Spleen (tissue), 7 donors: ENCODE measurements at regions not wholly inside any gene's neighbourhood (a gene's known extent, or its start where the extent isn't known, plus 50 kb on each side); places are given as distances from the start of the nearest gene placed in this dataset.

Experiments
- CTCF ChIP-seq, 11 experiments: fragments of 200-600 bp in 7 of 11; fragments of 450-650 bp in 4 of 11; sonication (generic) in 4 of 11; IDR thresholded peaks in 8 of 11; conservative IDR thresholded peaks in 3 of 11; 1 replicate in 7 of 11; 2 replicates in 4 of 11; pipeline versions ENCODE4 v1.4.0 to v1.8.0; 2016 to 2021; ENCODE audit warnings: antibody characterized with exemption in 11 of 11, inconsistent platforms in 4 of 11, mild to moderate bottlenecking in 1 of 11
- POLR2A ChIP-seq, 3 donors: fragments of 450-650 bp; IDR thresholded peaks; one replicate each; pipeline ENCODE4 v1.5.1; 2017; ENCODE audit warnings: antibody characterized with exemption in 3 of 3, mild to moderate bottlenecking in 1 of 3
- donor health status: DM: no; HTN: no; CAD: no; lungs with moderate emphysema.
- donor health status: DM: no; HTN: no; CAD: no.
- donor health status: DM: no; HTN: no; CAD: no.

DNA sequence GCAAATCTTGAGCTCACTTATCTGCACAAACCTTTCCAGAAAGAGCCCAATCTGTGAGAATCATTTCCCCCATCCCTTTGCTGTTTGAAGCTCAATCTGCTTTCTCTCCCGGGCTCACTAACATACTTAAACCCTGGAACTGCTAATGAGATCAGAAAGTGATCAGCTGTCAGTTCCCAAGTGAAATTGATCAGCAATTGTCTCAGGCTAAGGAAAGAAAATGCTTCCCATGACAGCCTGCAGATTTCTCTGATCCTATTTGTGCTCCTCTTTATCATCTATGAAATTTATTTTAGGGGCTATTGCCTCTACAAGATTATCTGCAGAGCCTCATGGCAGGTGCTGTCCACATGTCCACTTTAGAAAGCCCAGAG lies 239.0 kb upstream of the CXCR4 start:
- TF ChIP-seq POLR2A (IDR thresholded peaks at IDR 0.05) (no peak), CTCF (IDR thresholded peaks at IDR 0.05 in 8 of 11, conservative IDR thresholded peaks at IDR 0.05 in 3 of 11) (no peak)
